HG03103 (cell line): ENCODE measurements at regions not wholly inside any gene's neighbourhood (a gene's known extent, or its start where the extent isn't known, plus 50 kb on each side); places are given as distances from the start of the nearest gene placed in this dataset.

Experiments
- ATAC-seq: cut with Tn5 transposase; IDR thresholded peaks from one replicate; pipeline ENCODE4 v1.9.1; 2021; ENCODE audit warnings: low read depth; ENCODE audit not compliant: unreplicated experiment

DNA sequence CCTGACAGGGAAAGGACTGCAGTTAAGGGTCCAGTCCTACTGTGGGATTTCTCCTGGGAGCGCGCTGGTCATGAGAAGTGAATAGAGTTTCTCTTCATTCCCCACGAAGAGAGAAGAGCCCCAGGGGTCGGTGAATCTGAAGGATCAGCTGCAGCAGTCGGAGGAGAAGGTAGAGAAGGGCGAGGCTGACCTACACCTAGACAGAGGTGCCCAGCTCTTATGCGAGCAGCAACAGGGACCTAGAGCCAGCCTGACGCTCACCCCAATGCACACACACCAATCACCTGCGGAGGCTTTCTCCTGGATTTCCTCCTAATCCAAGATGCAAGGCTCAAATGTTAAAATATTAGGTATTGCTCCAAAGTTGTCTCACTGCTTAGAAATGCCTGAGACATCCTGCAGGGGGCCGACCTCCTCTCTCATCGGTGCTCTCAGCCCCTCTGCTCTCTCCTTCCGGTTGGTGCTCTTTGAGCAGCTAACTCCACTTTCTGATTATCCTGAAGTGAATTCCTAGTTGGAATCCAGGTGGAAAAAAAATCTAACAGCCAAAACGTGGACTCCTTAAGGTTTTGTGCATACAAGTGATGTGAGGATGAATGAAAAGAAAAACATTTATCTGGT is 176.4 kb downstream of the AHR start:
- ATAC-seq = peak; percentile 64

DNA sequence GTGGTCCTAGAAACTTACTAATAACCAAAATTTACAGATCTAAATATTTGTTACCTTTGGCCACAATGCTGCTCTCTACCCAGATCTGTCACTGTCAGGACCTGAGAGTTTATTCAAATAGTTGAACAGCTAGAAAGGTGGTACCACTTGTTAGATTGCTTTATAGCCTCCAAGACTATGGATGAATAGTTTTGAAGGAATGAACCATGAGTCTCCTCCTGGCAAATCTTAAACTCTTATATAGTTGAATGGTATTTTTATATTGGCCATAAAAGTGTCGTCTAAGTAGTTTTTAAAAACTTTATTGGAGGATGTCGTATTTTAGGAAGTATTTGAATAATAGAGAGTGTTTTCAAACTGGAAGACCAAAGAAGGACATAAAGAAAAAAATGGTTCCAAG is 178.7 kb downstream of the AHR start:
- ATAC-seq = no peak

- no peak for ATAC-seq
Observed at GRCh38 chr7:17481118-17481517, 182.7 kb downstream of the AHR start.

GRCh38 chr7:17485368-17485767 is 186.9 kb downstream of the AHR start:
- no peak for ATAC-seq

- ATAC-seq = no peak
Observed at GRCh38 chr7:17485904-17486303, 187.5 kb downstream of the AHR start.

DNA sequence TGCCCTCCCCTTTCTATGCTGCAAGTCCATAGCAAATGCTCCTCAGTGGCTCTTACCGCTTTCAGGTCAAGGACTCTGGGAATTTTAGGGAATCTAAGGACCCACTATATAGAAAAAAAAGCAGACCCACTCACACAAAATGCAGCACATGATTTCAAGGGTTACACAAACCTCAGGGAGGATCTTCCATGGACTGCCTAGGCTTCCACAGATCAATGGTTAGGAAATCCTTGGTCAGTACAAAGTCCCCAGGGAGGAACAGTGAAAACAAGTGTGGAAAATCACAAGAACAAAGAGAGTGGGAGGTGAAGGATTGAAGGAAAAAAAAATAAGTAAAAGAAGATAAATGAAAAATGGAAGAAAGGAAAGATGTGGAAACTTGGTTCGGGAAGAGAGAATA is 188.4 kb downstream of the AHR start:
- no peak for ATAC-seq

DNA sequence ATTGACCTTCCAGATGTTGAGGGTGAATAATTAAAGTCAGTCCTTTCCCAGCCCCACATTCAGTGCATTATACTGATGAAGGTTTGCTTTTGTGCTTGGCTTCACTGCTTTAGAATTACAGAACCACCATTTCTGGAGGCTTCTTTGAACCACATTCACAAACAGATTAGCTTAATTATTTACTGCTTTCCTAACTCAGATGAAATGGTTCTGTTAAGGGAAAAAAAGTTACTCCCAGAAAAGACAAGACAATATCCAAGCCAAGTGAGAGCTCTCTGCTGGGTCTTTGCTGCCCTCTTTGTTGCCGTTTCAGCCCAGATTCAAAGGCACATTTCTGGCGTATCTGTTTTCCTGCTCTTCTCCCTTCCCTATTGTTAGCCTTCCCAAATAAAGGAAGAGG is 188.9 kb downstream of the AHR start:
- ATAC-seq = no peak

- no peak for ATAC-seq
Observed at GRCh38 chr7:17488829-17489228, 190.4 kb downstream of the AHR start.

GRCh38 chr7:17489961-17490360 is 191.5 kb downstream of the AHR start:
- no peak for ATAC-seq

DNA sequence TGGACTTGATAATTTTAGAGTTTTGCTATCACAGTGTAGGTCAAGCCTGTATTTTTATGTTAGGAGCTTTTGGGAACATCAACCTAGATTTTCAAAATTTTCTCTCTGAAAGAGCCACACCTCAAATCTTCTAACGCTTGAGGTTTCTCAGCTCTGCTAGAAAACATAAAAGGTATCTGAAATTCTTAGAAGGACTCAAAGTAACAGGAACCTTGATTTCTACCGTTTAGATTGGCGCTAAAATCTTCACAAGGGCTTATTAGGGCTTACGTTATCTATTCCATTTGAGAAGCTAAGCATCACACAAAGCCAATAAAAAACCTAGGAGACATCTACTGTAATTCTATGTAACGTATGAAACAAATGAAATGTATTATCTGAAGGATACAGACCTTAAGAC is 192.4 kb downstream of the AHR start:
- no peak for ATAC-seq

DNA sequence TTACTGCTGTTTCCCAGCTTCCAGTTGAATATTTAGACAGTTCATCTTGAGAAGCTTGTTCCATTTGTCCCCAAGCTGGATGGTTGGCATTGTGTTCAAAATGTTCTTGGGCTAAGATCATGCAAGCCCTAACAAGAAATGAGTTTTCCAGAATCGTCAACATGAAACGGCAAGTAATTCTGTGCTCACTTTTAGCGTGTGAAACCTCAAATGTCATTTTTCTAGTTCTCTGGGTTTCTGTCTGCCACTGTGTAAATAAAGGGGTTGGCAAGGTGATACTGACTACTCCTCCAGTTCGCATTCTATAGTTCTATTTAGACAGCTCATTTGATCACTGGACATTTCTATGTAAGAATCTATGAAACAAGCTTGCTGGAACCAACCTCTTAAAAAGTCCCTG is 194.0 kb downstream of the AHR start:
- ATAC-seq = no peak

- ATAC-seq = no peak
Observed at GRCh38 chr7:17493446-17493845, 195.0 kb downstream of the AHR start.

GRCh38 chr7:17495655-17496394 is 197.4 kb downstream of the AHR start:
- no peak for ATAC-seq

DNA sequence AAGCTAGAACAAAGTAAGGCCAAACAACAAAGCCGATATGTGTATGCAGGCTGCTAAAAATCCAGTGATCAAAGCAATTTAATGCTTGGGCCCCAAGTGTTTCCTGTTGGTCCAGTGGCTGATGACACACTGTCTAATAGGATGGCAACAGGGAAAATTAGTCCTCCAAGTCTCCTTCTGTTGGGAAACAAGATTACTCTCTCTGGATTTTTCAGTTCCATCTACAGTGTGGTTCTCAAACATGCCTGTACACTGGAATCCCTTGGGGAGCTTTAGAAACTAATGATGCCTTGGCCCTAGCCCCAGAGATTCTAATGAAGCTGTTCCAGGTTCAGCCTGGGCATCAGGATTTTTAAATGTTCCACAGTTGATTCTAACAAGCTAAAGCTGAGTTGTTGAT is 198.7 kb downstream of the AHR start:
- no peak for ATAC-seq

DNA sequence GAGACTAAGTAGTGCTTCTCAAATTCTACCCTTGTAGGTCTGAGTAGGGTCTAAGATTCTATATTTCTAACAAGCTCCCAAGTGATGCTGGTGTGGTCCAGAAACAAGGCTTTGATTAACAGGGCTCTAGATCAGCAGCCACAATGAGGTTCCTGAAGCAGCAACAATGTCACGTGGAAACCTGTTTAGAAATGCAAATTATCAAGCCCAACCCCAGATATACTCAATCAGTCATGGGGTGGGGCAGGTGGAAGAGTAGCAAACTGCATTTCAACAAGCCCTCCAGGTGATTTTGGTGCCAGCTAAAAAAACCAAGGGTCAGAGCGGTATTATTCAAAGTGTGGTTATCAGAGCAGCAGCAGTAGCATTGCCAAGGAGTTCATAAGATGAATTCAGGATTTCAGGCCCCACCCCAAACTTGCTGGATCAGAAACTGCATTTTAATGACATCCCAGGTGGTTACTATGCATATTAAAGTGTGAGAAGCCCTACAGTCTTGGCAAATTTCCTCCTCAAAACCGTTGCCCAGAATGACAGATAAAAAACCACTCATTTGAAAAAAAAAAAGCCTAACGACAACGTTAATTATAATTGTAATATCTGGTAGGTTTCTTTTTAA is 199.2 kb downstream of the AHR start:
- no peak for ATAC-seq

GRCh38 chr7:17498230-17498629 is 199.8 kb downstream of the AHR start:
- no peak for ATAC-seq

DNA sequence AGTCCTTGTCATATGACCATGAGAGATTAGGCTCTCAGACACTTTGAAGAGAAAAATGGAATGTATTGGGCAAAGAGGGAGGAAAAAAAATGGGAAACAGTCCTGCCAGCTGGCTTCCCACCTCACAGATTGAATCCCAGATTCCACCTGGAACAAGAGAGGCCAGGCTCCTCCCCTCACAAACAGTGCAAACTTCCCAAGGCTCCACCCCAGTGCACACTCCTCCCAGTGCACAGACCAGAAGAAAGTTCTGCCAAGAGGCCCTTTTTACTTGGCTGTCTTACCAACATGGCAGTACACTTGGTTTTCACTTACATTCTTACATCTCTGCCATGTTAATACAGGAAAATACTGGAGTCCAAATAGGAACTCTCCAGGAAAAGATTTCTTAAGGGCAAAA is 202.3 kb downstream of the AHR start:
- ATAC-seq = no peak

- ATAC-seq = no peak
Observed at GRCh38 chr7:17501441-17502212, 203.2 kb downstream of the AHR start.

- no peak for ATAC-seq
Observed at GRCh38 chr7:17502213-17503060, 204.0 kb downstream of the AHR start.

- ATAC-seq = peak; percentile 54
Observed at GRCh38 chr7:17506095-17506494, 207.6 kb downstream of the AHR start.
